ENCODE measurements at regions not wholly inside any gene's neighbourhood (a gene's known extent, or its start where the extent isn't known, plus 50 kb on each side); places are given as distances from the start of the nearest gene placed in this dataset.

GRCh38 chr13:31595563-31595962, 143.8 kb upstream of the RXFP2 start:
- RAD21 ChIA-PET (ENCODE audit: low non-redundant PET in 1 of 2, low total read pairs in 2 of 2, uncharacterized antibody in 2 of 2, unreplicated experiment in 2 of 2) = no interaction called here
- Histone ChIP-seq H4K20me1 (ENCODE audit: insufficient read depth) (no peaks in the 10 kb centered on the region), H3K9ac (ENCODE audit: low read length) (no peak overlapping the region), H3K36me3 (ENCODE audit: control insufficient read depth in 1 of 2, insufficient read depth in 2 of 2, low read length in 2 of 2) (no peaks in the 10 kb centered on the region), H3K4me3 (replicated peaks in 1 of 2; ENCODE audit: low read depth in 1 of 2, low read length in 2 of 2) (no peak overlapping the region), H3K9me3 (ENCODE audit: control insufficient read depth in 1 of 2, insufficient read depth in 1 of 2, low read depth in 1 of 2, low read length in 2 of 2) (no peaks in the 10 kb centered on the region), H2AFZ (ENCODE audit: low read depth, low read length, poor library complexity, severe bottlenecking) (no peak overlapping the region), H3K4me1 (ENCODE audit: control insufficient read depth in 1 of 2, insufficient read depth in 2 of 2, low read length in 2 of 2) (no peaks in the 10 kb centered on the region), H3K79me2 (ENCODE audit: insufficient read depth, low read length) (no peaks in the 10 kb centered on the region), H3K27me3 (ENCODE audit: insufficient read depth, low read length) (peaks cover 72% of the 10 kb centered on the region), H3K27ac (ENCODE audit: low read depth, low read length) (no peak overlapping the region), H3K9me2 (ENCODE audit: insufficient read depth) (no peaks in the 10 kb centered on the region), H3K4me2 (ENCODE audit: low read length) (no peak overlapping the region)
- TF ChIP-seq CTCF (IDR thresholded peaks at IDR 0.05 in 2 of 3, conservative IDR thresholded peaks at IDR 0.05 in 1 of 3; ENCODE audit: borderline replicate concordance in 1 of 3, insufficient read depth in 1 of 3, low read depth in 2 of 3, low read length in 2 of 3) (no peak), REST (IDR thresholded peaks at IDR 0.05; ENCODE audit: low read depth) (no peak), EZH2phosphoT487 (IDR thresholded peaks at IDR 0.05; ENCODE audit: borderline replicate concordance) (no peak), EGR1 (IDR thresholded peaks at IDR 0.05; ENCODE audit: low read depth) (no peak), ELF1 (IDR thresholded peaks at IDR 0.05; ENCODE audit: borderline replicate concordance, low read depth) (no peak), EZH2 (IDR thresholded peaks at IDR 0.05) (no peak), CBX3 (IDR thresholded peaks at IDR 0.05; ENCODE audit: low read depth) (no peak), CEBPB (IDR thresholded peaks at IDR 0.05; ENCODE audit: low read depth) (no peak), MAX (IDR thresholded peaks at IDR 0.05) (no peak), TCF7L2 (IDR thresholded peaks at IDR 0.05; ENCODE audit: borderline replicate concordance, extremely low read depth, insufficient read depth, insufficient read length) (no peak), ZNF274 (IDR thresholded peaks at IDR 0.05; ENCODE audit: low read depth, low read length) (no peak), SIN3A (IDR thresholded peaks at IDR 0.05; ENCODE audit: low read depth) (no peak), ZFX (IDR thresholded peaks at IDR 0.05) (no peak), ATF3 (IDR thresholded peaks at IDR 0.05) (no peak), FOSL1 (IDR thresholded peaks at IDR 0.05; ENCODE audit: low read depth) (no peak), YY1 (IDR thresholded peaks at IDR 0.05; ENCODE audit: extremely low read depth, insufficient replicate concordance, low read depth, low read length) (no peak), SP1 (IDR thresholded peaks at IDR 0.05; ENCODE audit: low read depth) (no peak), RAD21 (IDR thresholded peaks at IDR 0.05; ENCODE audit: low read depth) (no peak), JUND (IDR thresholded peaks at IDR 0.05) (no peak), SRF (IDR thresholded peaks at IDR 0.05; ENCODE audit: low read depth) (no peak)
- CTCF ChIA-PET = no interaction called here
- intact Hi-C loops (cut with micrococcal nuclease) = no loop called here
- DNase-seq (ENCODE audit: low read depth, low spot score) (no peak), ATAC-seq (no peak)
- POLR2A ChIA-PET = no interaction called here
- BruUV-seq (replicated peaks) = no TSS peak
